HuH-7 (cell line): ENCODE measurements at regions not wholly inside any gene's neighbourhood (a gene's known extent, or its start where the extent isn't known, plus 50 kb on each side); places are given as distances from the start of the nearest gene placed in this dataset.

Experiments used
- DNase-seq: peaks from one replicate; pipeline ENCODE4 v3.0.0; 2011; ENCODE audit warnings: low spot score

DNA sequence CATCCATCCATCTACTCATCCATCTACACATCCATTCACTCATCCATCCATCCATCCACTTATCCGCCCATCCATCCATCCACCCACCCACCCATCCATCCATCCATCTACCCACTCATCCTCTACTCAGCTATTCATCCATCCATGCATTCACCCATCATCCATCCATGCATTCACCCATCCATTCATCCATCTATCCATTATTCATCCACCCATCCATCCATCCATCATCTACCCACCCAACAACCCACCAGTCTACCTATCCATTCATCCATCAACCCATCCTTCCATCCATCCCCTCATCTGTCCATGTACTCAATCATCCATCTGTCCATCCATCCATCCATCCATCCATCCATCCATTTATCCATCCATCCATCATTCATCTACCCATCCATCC lies 972.7 kb downstream of the BRD1 start:
- no peak for DNase-seq

DNA sequence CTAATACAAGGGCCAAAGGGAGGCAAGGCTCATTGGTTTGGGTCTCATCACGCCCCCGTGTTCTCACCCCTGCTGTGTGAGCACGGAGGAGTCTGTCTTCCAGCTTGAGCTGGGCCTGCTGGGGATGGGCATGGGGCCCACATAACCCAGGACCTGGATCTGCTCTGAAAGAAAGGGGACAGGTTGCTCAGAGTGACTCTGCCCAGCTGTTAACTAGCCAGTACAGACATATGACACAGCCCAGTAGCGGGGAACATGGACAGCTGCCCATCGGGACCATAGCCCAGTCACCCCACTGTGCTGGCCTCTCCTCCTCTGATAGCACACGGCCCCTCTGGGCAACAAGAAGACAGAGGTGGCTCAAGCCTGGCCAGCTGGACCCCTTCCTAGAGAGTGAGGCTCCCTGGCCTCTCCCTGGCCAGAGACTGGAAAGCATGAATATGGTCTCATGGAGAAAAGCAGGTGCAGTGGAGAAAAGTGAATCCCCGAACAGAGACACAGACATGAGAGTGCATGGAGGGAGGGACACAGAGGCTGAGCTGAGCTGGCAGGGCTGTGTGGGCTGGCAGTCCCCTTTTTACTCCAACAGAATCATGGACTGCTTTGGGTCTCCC lies 973.9 kb downstream of the BRD1 start:
- no peak for DNase-seq

DNA sequence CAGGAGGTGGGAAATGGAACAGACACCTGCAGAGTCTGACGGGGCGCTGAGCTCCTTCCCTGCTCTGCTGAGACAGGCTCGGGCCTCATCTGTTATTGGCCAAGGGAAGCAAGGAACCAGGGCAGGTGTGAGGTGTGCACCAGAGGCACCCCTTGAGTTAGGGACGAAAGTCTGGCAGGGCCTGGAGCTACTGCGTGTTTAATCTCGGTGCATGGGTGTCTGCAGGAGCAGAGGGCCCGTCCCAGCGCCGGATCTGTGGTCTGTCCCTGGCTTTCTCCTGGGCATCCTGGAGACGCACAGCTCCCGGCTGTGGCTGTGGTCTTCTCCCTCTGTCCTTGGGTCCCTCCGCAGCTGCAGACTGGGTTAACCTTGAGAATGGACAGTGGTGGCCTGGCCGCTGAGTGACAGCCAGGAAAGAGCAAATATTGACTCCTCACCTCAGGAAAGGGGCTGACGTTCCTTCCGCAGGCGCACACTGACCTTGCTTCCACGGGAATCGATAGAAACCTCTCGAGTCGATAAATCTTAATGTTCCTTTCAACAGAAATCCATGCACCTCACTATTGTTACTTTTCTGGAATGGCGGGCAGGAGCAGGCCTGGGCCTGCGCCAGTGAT lies 975.6 kb downstream of the BRD1 start:
- DNase-seq, result no peak

DNA sequence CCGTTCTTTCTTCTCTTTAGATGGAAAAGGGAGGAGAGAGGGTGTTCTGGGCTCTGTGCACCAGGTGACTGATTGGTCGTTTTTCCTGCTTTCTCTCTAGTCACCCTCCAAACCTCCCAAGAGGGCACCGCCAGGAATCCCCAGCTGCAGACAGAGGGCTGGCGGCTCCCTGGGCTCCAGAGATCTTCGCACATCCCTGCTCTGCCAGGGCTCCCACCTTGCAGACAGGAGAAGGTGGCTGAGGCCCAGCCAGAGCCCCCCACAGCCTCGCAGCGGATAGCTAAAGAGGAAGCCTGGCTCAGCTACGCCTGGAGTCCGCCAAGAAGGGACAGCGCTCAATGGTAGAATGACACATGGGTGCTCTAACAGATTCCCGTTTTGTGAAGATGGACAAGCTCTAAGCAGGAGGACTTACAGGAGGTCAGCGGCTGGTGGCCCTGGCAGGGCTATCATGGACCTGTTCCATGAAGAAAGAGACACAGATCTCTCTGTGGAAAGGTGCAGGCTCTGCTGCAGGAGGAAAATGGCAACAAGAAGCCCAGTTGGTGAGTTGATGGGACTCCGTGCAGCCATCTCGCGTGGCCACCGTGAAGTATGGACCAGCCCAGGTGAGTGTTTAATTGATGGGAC lies 976.9 kb downstream of the BRD1 start:
- DNase-seq, result no peak

DNA sequence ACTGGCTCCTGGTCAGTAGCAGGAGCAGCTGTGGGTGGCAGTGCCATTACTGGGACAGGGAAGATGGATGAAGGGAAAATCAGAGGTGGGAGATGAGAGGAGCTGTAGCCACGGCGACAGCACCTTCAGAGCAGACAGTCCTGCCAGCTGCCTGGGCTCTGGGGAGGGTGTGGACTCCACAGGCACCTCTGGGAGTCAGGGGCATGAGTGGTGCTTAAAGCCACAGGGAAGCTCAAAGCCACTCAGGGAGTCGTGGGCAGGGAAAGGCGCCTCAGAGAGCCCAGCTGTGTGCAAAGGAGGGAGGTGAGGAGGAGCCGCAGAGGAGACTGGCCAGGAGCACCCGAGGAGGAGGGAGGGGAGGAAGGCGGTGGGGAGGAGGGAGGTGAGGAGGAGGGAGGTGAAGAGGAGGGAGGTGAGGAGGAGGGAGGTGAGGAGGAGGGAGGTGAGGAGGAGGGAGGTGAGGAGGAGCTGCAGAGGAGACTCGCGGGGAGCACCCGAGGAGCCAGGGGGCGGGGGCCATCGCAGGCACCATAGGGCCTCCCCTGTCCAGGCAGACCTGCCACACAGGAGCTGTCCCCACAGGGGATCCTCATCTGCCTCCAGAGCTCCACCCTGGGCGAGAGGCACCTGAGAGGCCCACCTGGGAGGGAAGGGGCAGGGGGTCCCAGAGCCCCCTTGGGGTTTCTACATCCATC lies 977.6 kb downstream of the BRD1 start:
- no peak for DNase-seq

DNA sequence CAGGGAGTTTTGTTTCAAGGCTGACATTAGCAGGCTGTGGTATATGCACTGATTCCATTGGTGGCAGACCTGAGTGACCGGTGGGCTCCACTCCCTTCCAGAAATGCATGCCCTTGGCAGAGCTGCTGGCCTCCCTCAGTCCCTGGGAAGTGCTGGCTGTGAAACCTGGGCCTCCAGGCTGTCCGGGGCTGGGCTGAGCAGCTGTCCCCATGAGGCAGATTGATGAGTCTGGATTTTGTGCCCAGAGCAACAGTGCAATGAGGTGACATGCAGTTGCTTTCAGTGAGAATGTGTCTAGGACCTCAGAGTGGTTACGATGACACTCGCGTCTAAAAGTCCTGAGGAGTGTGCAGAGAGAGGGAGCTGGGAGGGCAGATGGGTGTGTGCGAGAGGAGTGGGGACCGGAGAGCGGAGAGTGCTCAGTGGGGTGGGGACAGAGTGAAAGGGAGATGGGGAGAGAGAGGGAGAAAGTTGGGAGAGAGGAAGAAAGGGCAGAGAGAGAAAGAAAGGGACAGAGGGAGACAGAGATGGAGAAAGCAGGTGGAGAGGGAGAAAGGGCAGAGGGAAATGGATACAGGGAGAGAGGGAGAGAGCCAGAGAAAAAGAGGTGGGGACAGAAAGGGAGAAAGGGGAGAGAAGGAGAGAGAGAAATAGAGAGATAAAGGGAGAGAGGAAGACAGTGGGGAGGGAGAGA lies 978.3 kb downstream of the BRD1 start:
- no peak for DNase-seq

DNA sequence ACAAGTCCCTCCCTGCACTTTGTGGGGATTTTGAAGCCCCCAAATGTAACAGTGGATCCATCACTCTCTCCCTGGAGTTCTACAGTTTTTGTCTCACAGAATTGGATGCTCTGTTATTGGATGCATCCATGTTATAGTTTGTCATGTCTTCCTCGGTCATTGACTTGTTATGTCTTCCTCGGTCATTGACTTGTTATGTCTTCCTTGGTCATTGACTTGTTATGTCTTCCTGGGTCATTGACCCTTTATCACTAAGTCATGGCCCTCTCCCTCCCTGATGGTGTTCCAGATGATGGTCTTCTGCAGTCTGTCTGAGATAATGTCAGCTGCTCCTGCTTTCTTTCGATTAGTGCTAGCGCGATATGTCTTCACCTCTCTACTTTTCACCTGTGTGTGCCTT lies 981.5 kb downstream of the BRD1 start:
- no peak for DNase-seq

DNA sequence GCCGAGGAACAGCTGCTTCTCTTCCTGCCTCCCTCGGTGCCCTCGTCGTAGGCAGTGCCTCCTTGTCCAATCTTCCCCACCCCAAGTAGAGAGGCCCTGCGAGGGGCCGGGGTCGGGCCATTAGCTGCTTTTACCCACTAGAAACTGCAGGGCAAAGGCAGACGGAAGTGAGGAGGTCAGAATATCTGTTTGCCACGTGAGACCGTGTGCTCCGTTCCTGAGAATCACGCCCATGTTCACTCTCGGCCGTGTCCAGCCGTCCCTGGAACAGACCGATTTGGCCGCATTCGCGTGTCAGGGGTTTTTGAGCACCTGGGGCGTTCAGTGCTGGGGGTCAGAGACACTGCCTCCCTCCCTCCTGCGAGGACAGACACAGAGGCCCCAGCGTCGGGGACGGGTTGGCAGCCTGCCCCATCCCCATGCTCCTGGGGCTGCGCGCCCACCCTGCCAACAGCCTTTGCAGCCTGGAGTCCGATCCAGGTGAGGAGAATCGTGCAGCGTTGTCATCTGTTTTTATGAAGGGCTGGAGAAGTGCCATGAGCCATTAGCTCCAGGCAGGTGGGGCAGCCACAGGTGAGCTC lies 982.2 kb downstream of the BRD1 start:
- DNase-seq, result no peak

DNA sequence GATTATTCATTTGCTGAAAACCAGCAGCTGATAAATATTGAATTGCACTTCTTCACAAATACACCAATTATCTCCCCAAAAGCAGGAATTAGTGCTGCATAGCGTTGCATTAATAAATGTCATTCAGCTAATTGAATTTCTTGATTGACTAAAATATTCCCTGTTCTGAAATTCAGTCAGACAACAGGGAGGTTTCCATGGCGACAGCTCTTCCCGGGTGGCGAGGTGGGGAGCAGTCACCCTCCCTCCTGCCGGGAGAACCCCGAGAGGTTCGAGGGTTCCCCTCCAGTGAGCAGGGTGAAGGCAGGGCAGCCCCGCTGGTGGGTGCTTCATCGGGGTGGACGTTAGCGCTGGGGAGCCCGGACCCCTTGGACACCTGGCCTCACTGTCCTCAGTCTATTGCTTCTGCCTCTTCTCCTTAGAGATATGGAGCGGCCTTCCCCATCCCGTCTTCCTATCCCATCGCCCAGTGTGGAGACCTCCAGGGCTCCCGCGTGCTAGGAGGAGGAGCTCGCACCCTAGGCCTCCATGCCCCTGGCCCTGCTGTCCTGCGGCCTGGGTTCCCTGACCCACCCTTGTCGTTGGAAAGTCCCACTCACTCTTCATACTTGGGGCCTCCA lies 983.5 kb downstream of the BRD1 start:
- no peak for DNase-seq

DNA sequence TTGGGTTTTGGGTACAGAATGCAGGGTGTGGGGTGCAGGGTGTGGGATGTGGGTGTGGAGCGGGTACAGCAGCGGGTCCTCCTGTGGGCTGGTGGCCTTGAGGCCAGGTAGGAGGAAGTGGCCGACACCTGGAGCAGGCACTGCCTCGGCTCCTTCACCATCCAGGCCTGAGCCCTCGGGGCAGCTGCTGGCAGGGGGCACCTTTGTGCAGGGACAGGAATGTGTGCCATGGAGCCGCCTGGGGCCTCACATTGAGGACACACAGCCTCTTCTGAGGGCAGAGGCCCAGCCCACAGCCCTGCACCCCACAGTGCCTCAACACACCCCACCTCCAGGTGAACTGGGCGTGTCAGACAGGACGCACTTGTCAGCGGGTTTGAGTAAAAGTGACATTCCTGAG lies 984.0 kb downstream of the BRD1 start:
- DNase-seq, result no peak

DNA sequence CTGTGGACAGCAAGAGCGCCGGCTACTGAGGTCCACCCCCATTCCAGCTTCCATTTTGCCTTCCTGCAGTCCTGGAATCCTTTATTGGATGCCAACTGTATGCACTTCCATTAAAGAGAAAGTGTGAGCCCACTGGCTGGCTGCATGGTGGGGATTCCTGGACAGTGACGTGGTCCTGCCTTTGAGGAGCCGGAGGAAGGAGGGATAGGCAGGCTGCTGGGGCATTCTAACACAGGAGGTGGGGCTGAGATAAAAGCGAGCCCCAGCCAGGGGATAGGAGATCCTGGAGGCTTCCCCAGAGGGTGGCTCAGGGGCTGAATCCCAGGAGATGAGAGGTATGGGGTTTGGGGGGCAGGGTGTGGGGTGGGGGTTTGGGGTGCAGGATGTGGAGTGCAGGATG lies 984.7 kb downstream of the BRD1 start:
- DNase-seq, result no peak

DNA sequence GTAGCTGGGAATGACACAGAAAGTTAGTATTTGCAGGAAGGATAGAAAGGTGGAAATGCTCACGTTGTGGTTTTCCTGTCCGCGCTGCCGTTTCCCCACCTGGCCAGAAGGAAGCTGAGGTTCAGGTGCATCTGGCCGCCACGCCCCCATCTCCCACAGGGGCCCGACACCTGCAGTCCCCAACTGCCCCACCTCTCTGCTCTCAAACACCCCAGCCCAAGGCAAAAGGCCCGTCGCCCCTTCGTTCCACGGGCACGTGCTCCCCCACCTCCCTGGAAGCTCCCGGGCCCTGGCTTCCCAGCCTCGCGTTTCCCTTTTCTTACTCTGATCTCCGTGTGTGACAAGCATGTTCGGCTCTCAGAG lies 985.1 kb downstream of the BRD1 start:
- no peak for DNase-seq

DNA sequence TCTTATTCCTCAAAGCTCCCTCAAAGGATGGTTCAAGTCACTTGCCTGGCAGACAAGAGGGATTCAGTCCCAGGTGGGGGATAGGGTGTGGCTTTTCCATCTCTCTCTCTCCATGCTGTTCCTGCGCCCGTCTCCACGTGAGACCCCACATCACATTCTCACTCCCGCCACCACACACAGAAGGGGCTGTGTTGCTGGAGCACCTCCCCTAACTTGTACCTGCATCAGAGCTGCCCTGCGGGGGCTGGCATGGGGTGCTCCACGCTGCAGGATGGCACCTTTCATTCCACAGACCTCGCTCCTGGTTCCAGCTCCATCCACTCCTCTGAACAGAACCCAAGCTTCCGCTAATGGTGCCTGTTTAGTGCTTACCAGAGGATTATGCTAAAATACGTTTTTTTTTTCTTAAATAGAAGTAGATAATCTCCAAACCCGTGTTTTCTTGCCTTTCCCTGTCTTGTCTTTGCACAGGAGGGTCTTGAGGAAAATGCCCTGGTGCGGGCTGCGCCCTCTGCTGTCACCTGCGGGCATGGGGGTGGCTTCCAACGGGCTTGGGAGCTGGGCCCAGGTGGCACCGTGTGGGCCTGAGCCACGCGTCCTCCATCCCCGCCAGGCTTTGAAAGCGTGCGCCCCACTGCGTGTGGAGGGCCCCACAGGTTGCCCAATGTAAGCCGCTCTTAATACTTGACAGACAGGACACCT lies 985.6 kb downstream of the BRD1 start:
- no peak for DNase-seq

DNA sequence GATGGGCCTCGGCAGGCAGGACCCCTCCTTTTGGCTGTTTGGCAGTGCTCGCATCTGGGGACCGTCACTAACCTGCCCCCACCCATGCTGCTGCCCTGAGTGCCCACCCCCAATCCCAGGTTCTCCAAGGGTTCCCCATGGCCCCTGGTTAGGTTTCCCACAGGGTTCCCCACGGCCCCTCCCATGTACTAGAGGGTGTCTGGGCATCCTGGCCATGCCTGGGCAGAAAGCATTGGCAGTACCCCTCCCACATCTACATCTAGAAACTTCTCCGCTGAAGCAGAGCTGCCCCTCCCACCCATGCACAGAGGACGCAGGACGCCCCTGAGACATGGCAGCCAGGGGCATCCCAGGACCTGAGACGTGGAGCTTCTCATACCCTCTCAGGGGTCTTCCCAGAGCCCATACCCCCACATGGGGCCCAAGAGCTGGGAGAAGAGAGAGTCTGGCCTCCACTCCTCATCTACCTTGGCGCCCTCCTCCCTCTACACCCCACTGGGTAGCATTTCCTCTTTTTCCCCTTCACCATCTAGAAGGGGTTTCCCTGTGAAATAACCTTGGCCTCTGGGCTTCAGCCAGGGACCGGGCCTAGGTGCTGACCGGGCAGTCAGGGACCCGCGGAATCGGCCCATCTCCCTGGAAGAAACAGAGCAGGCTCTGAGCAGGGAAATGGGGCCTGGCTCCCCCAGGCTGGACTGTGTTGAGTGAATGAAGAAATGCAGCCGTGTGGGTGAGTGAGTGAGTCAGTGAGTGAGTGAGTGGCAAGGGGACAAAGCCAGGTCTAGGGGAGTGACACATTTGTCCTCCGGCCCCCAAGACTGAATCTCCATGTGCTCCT lies 987.3 kb downstream of the BRD1 start:
- no peak for DNase-seq

DNA sequence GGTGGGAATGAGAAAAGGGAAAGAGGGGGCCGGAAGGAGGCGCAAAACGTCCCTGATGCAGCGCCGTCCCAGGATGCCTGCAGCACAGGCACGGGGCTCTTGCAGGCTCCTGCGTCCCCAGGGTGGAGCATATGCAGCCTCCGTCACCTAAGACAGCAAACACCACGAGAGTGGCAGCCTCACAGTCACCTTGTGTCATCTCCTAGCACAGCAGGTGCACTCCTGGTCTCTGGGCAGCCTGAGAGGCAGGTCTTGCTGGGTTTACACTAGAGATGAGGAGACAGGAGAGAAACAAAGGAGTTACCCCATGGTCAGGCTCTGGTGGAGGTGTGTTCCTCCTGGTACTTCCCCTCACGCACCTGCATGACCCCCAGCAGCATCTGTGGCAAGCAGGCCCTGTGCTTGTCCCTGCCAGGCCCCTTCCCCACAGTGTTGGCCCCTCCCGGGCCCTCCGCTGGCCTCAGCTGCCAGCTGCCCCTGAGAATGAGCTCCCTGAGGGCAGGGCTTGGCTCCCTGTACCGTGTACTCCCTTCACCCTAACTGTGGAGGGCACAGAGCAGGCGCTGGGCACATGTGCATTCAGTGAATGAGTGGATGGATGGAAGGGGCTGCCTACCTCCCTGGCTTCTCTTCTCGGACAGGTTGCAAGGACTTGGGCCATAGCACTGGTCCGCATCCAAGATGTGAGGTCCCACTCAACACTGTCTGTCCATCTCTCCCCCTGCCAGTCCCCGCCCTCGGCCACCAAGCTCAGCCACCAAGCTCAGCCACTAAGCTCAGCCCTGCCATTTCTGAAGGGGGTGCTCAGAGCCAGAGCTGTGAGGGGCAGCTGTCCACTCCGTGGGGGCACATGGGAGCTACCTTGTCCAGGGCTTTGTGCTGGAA lies 988.6 kb downstream of the BRD1 start:
- DNase-seq, result no peak

DNA sequence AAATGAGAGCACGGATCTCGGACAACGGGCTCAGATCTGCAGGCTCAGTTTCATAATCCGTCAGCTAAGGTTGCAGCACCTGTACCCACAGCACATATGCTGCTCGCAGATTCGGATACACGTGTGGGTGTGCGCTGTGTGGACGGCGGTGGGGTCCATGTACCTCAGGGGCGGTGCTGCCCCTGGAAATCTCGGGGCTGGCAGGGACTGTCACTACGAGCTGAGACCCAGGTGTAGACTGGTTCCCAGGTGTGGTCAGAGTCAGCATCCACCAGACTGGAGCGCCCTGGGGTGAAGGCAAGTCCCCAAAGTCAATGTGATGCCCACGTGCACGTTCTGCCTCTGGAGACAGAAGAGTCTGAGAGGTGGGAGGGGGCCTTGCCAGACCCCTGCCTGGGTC lies 989.3 kb downstream of the BRD1 start:
- no peak for DNase-seq

DNA sequence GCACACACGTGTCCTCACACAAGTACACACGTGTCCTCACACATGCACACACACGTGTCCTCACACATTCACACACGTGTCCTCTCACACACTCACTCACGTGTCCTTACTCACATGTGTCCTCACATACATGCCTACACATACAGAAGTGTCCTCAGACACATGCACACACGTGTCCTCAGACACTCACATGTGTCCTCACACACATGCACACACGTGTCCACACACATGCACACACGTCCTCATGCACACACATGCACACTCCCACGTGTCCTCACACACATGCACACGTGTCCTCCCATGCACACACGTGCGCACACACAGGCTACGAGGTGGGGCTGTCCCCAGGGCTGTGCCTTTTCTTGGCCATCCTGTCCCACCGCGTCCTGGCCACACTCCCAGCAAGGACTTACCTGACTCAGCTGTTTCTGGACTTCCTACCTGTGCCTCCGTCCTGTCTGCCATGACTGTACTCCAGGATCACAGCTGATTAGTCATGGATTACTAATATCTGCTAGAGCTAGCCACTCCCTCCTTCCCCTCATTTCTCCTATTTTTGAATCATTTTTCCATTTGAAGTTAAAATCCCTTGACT lies 990.2 kb downstream of the BRD1 start:
- no peak for DNase-seq

DNA sequence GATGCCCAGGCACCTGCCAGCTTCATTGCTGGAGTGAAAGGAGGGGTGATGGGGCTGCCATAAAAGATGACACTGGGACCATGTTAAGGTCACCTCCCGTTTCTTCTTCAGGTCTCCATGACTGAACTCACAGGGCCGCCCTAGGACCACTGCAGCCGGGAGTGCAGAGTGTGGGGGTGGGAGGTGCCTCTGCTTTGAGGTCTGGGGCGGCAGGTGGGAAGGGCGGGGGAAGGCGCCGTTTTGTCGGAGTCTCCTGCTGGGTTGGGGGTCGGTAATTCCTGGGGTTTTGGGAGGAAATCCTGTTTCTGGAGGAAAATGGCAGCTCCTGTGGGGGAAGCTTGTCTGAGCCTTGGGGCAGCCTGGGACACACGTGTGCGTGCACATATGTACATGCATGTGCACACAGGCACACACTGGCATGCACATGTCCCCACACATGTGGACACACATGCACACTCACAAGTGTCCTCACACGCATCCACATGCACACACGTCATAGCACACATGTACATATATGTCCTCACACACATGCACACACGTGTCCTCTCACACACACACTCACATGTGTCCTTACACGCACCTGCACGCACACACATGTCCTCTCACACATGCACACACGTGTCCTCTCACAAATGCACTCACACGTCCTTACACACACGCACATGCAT lies 990.9 kb downstream of the BRD1 start:
- DNase-seq, result no peak
